Body of pancreas (tissue), 4 donors: ENCODE measurements at regions not wholly inside any gene's neighbourhood (a gene's known extent, or its start where the extent isn't known, plus 50 kb on each side); places are given as distances from the start of the nearest gene placed in this dataset.

Source experiments
- ATAC-seq: fragments of 150-250 bp; one replicate; pipeline ENCODE4 v1.9.1; 2016
- DNase-seq, 4 donors: peaks; one replicate each; pipeline ENCODE4 v3.0.0-alpha.2; 2019
- H3K27ac ChIP-seq, 4 donors: fragments of 200-600 bp; sonication (generic); 1 replicate in 3 of 4; 2 replicates in 1 of 4; pipeline versions ENCODE4 v1.5.1 to v1.6.1; 2016 to 2019; ENCODE audit warnings: mild to moderate bottlenecking in 1 of 4, mixed read lengths in 1 of 4, moderate library complexity in 1 of 4
- H3K27me3 ChIP-seq, 2 donors: fragments of 200-600 bp; sonication (generic); one replicate each; pipeline ENCODE4 v1.6.0; 2016; ENCODE audit warnings: mild to moderate bottlenecking in 1 of 2
- H3K36me3 ChIP-seq, 2 donors: fragments of 200-600 bp; sonication (generic); replicated peaks in 1 of 2; 2 replicates each; pipeline ENCODE4 v1.5.1; 2016; ENCODE audit warnings: low read depth in 2 of 2; ENCODE audit not compliant: insufficient read depth in 1 of 2
- H3K4me1 ChIP-seq: fragments of 200-600 bp; sonication (generic); one replicate; pipeline ENCODE4 v1.6.0; 2016
- H3K4me3 ChIP-seq, 2 donors: fragments of 200-600 bp; sonication (generic); 1 replicate in 1 of 2; 2 replicates in 1 of 2; pipeline ENCODE4 v1.5.1; 2016 to 2019
- H3K9me3 ChIP-seq, 3 donors: fragments of 200-600 bp; sonication (generic); 1 replicate in 2 of 3; 2 replicates in 1 of 3; pipeline ENCODE4 v1.5.1; 2016
- CTCF ChIP-seq, 7 experiments: fragments of 450-650 bp in 4 of 7; fragments of 200-600 bp in 3 of 7; sonication (generic) in 3 of 7; IDR thresholded peaks; one replicate each; pipeline ENCODE4 v1.5.1; 2016 to 2019; ENCODE audit warnings: antibody characterized with exemption in 7 of 7
- POLR2A ChIP-seq, 3 donors: fragments of 450-650 bp; IDR thresholded peaks; one replicate each; pipeline ENCODE4 v1.6.1; 2016; ENCODE audit warnings: antibody characterized with exemption in 3 of 3, mild to moderate bottlenecking in 2 of 3
- WGBS, 2 donors: methylation state at CpG; one replicate each; pipeline ENCODE4 v1.1.5; 2017; 5-methylcytosine and 5-hydroxymethylcytosine counted together
- intact Hi-C: fragments of 100-400 bp; cut with DNase I; formaldehyde crosslinking; loops from one replicate; pipeline ENCODE4 v1.15.1; 2023

- DNase-seq (no peak), ATAC-seq (no peak)
- no peak overlapping the region for H3K27ac ChIP-seq
- TF ChIP-seq POLR2A (IDR thresholded peaks at IDR 0.05), result no peak
- no peak for TF ChIP-seq CTCF (IDR thresholded peaks at IDR 0.05)
- no peaks in the 10 kb centered on the region for H3K36me3 ChIP-seq
- no peaks in the 10 kb centered on the region for H3K4me1 ChIP-seq
- no peaks in the 10 kb centered on the region for H3K27me3 ChIP-seq
- H3K4me3 ChIP-seq, result no peak overlapping the region
- WGBS, 2 donors, result 25 to 31% methylated on average over 2 of the region's 2 CpGs
- intact Hi-C loops, result no loop called here
- H3K9me3 ChIP-seq, result no peaks in the 10 kb centered on the region
Observed at GRCh38 chr12:127414636-127415035, 852.3 kb upstream of the TMEM132C start.

- no peaks in the 10 kb centered on the region for H3K27me3 ChIP-seq
- 68 to 79% methylated on average over 3 of the region's 3 CpGs for WGBS, 2 donors
- no peaks in the 10 kb centered on the region for H3K4me1 ChIP-seq
- DNase-seq (no peak), ATAC-seq (no peak)
- H3K9me3 ChIP-seq, result no peaks in the 10 kb centered on the region
- H3K27ac ChIP-seq, result no peak overlapping the region
- intact Hi-C loops, result no loop called here
- no peak overlapping the region for H3K4me3 ChIP-seq
- H3K36me3 ChIP-seq, result no peaks in the 10 kb centered on the region
- TF ChIP-seq POLR2A (IDR thresholded peaks at IDR 0.05), result no peak
- TF ChIP-seq CTCF (IDR thresholded peaks at IDR 0.05), result no peak
Observed at GRCh38 chr12:127416796-127417195, 850.2 kb upstream of the TMEM132C start.

GRCh38 chr12:127419111-127419510 lies 847.9 kb upstream of the TMEM132C start:
- Histone ChIP-seq H3K27me3 (no peaks in the 10 kb centered on the region), H3K4me1 (no peaks in the 10 kb centered on the region), H3K9me3 (no peaks in the 10 kb centered on the region), H3K27ac (no peak overlapping the region), H3K36me3 (no peaks in the 10 kb centered on the region), H3K4me3 (no peak overlapping the region)
- ATAC-seq, result no peak
- no peak for DNase-seq
- WGBS, 2 donors, result 59% methylated on average over 2 of the region's 2 CpGs
- TF ChIP-seq CTCF (IDR thresholded peaks at IDR 0.05) (no peak), POLR2A (IDR thresholded peaks at IDR 0.05) (no peak)
- intact Hi-C loops, result no loop called here

GRCh38 chr12:127421614-127422013 lies 845.4 kb upstream of the TMEM132C start:
- 54 to 63% methylated on average over 5 of the region's 5 CpGs for WGBS, 2 donors
- TF ChIP-seq POLR2A (IDR thresholded peaks at IDR 0.05), result no peak
- no peak for TF ChIP-seq CTCF (IDR thresholded peaks at IDR 0.05)
- no peaks in the 10 kb centered on the region for H3K36me3 ChIP-seq
- DNase-seq (no peak), ATAC-seq (no peak)
- no peak overlapping the region for H3K27ac ChIP-seq
- intact Hi-C loops, result no loop called here
- no peaks in the 10 kb centered on the region for H3K9me3 ChIP-seq
- no peaks in the 10 kb centered on the region for H3K4me1 ChIP-seq
- no peaks in the 10 kb centered on the region for H3K27me3 ChIP-seq
- H3K4me3 ChIP-seq, result no peak overlapping the region

DNA sequence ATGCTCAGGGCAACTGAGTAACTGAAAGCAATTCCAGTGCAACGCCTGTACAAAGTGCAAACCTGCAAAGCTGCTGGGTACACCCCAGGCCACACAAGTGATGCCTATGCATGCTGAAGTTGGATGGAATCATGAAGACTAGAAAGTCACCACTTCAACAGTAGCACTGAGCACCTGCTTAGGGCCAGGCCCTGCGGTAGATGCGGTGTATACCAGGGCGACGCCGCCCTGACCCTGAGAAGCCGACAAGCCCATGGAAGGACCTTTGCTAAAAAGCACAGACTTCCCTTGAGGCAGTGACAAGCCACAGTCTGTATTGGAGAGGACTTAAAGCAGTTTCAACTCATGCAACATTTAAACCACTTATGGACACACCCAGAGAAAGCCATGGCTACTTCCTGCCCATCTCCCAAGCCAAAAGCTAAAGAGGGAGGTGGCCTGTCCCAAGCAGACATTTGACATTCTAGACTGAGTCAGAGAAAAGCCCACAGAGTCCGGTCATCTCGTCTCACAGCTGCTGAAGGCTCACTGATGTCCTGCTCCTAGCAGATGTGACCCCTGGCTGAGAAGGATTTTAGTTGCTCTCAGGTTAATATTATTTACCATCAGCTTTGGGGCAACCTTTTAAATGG lies 843.9 kb upstream of the TMEM132C start:
- no peaks in the 10 kb centered on the region for H3K4me1 ChIP-seq
- no peak for TF ChIP-seq POLR2A (IDR thresholded peaks at IDR 0.05)
- intact Hi-C loops, result no loop called here
- 65 to 72% methylated on average over 5 to 9 of the region's 9 CpGs for WGBS, 2 donors
- no peaks in the 10 kb centered on the region for H3K9me3 ChIP-seq
- no peaks in the 10 kb centered on the region for H3K36me3 ChIP-seq
- no peak for DNase-seq
- no peak for ATAC-seq
- H3K4me3 ChIP-seq, result no peak overlapping the region
- no peaks in the 10 kb centered on the region for H3K27me3 ChIP-seq
- H3K27ac ChIP-seq, result no peak overlapping the region
